HepG2 (cell line): ENCODE measurements at regions not wholly inside any gene's neighbourhood (a gene's known extent, or its start where the extent isn't known, plus 50 kb on each side); places are given as distances from the start of the nearest gene placed in this dataset.

Experiments used
- ATF7 ChIP-seq, 2 experiments: fragments of 450-650 bp in 1 of 2; sonication (generic) in 1 of 2; formaldehyde crosslinking in 1 of 2; IDR thresholded peaks; 2 replicates each; pipeline versions ENCODE4 v1.4.0 to v1.6.1; 2016 to 2020; ENCODE audit warnings: antibody characterized with exemption in 1 of 2, mild to moderate bottlenecking in 1 of 2, missing genetic modification reagents in 1 of 2
- EP300 ChIP-seq, 3 experiments: sonication (generic) in 1 of 3; formaldehyde crosslinking in 1 of 3; IDR thresholded peaks; 2 replicates each; pipeline versions ENCODE4 v1.5.1 to v1.6.1; 2011 to 2020; ENCODE audit warnings: low read depth in 2 of 3, low read length in 2 of 3, borderline replicate concordance in 1 of 3, improper control_type of control experiment in 1 of 3, mild to moderate bottlenecking in 1 of 3, missing genetic modification reagents in 1 of 3, moderate library complexity in 1 of 3
- FOXA1 ChIP-seq, 2 experiments: fragments of 450-650 bp in 1 of 2; sonication (generic) in 1 of 2; formaldehyde crosslinking in 1 of 2; IDR thresholded peaks; 2 replicates each; pipeline versions ENCODE4 v1.4.0 to v1.6.1; 2016 to 2020; ENCODE audit warnings: missing genetic modification reagents in 1 of 2
- JUN ChIP-seq: sonication (generic); formaldehyde crosslinking; IDR thresholded peaks from 2 replicates; pipeline ENCODE4 v1.4.0; 2020; ENCODE audit warnings: mild to moderate bottlenecking, missing genetic modification reagents
- MYPOP ChIP-seq: sonication (generic); formaldehyde crosslinking; IDR thresholded peaks from 2 replicates; pipeline ENCODE4 v1.8.1; 2023; ENCODE audit warnings: mild to moderate bottlenecking, moderate library complexity, missing genetic modification reagents
- RFX5 ChIP-seq: IDR thresholded peaks from 2 replicates; pipeline ENCODE4 v1.6.1; 2011; ENCODE audit warnings: low read depth, low read length, improper control_type of control experiment
- SALL2 ChIP-seq: sonication (generic); formaldehyde crosslinking; IDR thresholded peaks from 2 replicates; pipeline ENCODE4 v1.8.1; 2023; ENCODE audit warnings: mild to moderate bottlenecking, missing genetic modification reagents, inconsistent platforms
- SMARCE1 ChIP-seq: fragments of 450-650 bp; IDR thresholded peaks from 2 replicates; pipeline ENCODE4 v1.6.1; 2017; ENCODE audit warnings: borderline replicate concordance
- STAT5B ChIP-seq: sonication (generic); formaldehyde crosslinking; IDR thresholded peaks from 2 replicates; pipeline ENCODE4 v1.4.0; 2020; ENCODE audit warnings: missing genetic modification reagents
- TF ChIP-seq, protein P1 (sequence below): sonication (generic); formaldehyde crosslinking; IDR thresholded peaks from 2 replicates; pipeline ENCODE4; 2020; ENCODE audit warnings: missing genetic modification reagents, mild to moderate bottlenecking, borderline replicate concordance

- no peak for TF ChIP-seq RFX5
- no peak for TF ChIP-seq MYPOP (CRISPR knock-in tag)
- no peak for TF ChIP-seq STAT5B
- TF ChIP-seq JUN = no peak
- TF ChIP-seq, protein P1, sequence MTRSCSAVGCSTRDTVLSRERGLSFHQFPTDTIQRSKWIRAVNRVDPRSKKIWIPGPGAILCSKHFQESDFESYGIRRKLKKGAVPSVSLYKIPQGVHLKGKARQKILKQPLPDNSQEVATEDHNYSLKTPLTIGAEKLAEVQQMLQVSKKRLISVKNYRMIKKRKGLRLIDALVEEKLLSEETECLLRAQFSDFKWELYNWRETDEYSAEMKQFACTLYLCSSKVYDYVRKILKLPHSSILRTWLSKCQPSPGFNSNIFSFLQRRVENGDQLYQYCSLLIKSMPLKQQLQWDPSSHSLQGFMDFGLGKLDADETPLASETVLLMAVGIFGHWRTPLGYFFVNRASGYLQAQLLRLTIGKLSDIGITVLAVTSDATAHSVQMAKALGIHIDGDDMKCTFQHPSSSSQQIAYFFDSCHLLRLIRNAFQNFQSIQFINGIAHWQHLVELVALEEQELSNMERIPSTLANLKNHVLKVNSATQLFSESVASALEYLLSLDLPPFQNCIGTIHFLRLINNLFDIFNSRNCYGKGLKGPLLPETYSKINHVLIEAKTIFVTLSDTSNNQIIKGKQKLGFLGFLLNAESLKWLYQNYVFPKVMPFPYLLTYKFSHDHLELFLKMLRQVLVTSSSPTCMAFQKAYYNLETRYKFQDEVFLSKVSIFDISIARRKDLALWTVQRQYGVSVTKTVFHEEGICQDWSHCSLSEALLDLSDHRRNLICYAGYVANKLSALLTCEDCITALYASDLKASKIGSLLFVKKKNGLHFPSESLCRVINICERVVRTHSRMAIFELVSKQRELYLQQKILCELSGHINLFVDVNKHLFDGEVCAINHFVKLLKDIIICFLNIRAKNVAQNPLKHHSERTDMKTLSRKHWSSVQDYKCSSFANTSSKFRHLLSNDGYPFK (CRISPR knock-in tag) = no peak
- TF ChIP-seq FOXA1 (IDR thresholded peaks at IDR 0.05) = no peak
- no peak for TF ChIP-seq FOXA1 (CRISPR knock-in tag; IDR thresholded peaks at IDR 0.05)
- no peak for TF ChIP-seq SALL2
- no peak for TF ChIP-seq ATF7 (IDR thresholded peaks at IDR 0.05)
- TF ChIP-seq ATF7 (CRISPR knock-in tag; IDR thresholded peaks at IDR 0.05) = no peak
- TF ChIP-seq SMARCE1 = no peak
- no peak for TF ChIP-seq EP300 (IDR thresholded peaks at IDR 0.05; ENCODE audit: low read depth in 2 of 2, low read length in 2 of 2)
- TF ChIP-seq EP300 (CRISPR knock-in tag; IDR thresholded peaks at IDR 0.05; ENCODE audit: borderline replicate concordance) = no peak
Measured at GRCh38 chr1:163574119-163574518, 252.4 kb downstream of the NUF2 start.
